ENCODE measurements at regions not wholly inside any gene's neighbourhood (a gene's known extent, or its start where the extent isn't known, plus 50 kb on each side); places are given as distances from the start of the nearest gene placed in this dataset.
"Not testable (repeated sequence)": the region's sequence is repeated elsewhere in the genome, so short reads cannot be mapped to it uniquely, and the experiment has no call there.

DNA sequence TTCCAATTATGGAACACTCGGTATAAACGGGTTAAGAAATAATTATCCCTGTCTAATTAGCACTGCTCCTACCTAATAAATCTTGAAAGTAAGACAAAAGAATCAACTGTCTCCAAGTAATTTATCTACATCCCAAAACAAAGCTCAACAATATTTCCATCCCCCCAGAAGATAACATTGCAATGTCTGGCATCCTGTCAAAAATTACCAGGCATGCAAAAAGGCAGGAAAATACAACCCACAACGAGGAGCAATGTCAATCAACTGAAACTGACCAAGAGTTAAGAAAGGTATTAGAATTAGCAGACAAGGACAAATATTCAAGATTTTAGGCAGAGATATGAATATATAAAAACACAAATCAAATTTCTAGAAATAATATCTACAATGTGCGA is 84.5 kb upstream of the SVIL start:
- H3K4me1 ChIP-seq = peaks cover 4% of the 10 kb centered on the region
- no peak for DNase-seq (ENCODE audit: low spot score in 2 of 2)
- H3K9me3 ChIP-seq = no peaks in the 10 kb centered on the region
- H3K4me3 ChIP-seq = no peak overlapping the region
- no peaks in the 10 kb centered on the region for H3K27me3 ChIP-seq (ENCODE audit: low read depth)
- no peaks in the 10 kb centered on the region for H3K36me3 ChIP-seq (replicated peaks)
- in situ Hi-C loops (cut with MboI; ENCODE audit: low sequenced_read_pairs) = no loop called here

DNA sequence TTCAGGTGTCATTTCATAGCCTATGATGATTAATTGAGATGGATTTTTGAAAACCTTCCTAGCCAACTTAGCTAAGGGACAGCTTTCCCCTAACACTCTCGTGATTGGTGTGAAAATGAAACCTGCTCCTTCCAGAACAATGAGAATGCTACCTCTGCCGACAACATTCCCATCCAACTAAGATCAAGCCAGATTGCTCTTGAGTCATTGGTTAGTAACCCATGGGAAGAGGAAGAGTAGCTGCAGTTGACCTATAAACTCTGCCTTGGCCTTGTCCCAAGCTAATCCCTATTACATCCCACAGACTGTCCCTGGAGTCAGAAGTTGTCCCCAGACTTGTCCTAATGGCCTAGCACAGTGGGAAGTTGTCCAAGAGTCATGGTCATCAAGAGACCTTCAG is 80.5 kb upstream of the SVIL start:
- DNase-seq (ENCODE audit: low spot score in 2 of 2) = no peak
- Histone ChIP-seq H3K36me3 (replicated peaks) (no peaks in the 10 kb centered on the region), H3K4me3 (no peak overlapping the region), H3K9me3 (no peaks in the 10 kb centered on the region), H3K27me3 (ENCODE audit: low read depth) (no peaks in the 10 kb centered on the region), H3K4me1 (peaks cover 17% of the 10 kb centered on the region)
- in situ Hi-C loops (cut with MboI; ENCODE audit: low sequenced_read_pairs) = no loop called here

DNA sequence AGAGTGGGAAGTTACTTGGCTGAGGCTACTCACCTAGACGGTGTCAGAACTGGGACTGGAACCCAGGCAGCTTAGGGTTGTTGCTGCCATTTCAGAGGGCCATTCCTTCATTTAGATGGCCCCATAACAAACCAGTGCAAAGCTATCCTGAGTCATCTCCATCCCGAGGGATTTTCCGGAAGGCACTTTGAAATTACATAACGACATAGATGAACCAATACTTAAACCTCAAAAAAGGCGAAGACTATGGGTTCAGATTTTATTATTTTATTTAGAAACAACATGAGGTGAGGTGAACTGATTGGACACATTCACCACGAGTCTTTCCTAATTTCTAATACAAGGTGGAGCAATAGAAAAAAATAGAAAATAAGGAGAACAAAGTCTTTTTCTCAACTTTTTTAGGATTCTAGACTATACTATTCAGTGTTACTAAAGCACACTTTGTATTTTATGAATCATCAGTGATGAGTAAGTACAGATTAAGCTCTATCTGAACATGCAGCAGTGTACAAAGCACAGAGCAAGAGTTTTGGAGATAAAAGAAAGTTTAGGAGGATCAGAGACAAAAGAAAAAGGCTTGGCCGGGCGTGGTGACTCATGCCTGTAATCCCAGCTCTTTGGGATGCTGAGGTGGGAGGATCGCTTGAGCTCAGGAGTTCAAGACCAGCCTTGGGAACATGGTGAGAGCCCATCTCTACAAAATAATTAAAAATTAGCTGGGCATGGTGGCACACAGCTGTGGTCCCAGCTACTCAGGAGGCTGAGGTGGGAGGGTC is 79.5 kb upstream of the SVIL start:
- DNase-seq (ENCODE audit: low spot score in 2 of 2) = peak; percentile 37 to 46
- Histone ChIP-seq H3K9me3 (no peaks in the 10 kb centered on the region), H3K4me3 (no peak overlapping the region), H3K36me3 (replicated peaks) (no peaks in the 10 kb centered on the region), H3K4me1 (peaks cover 20% of the 10 kb centered on the region), H3K27me3 (ENCODE audit: low read depth) (no peaks in the 10 kb centered on the region)
- in situ Hi-C loops (cut with MboI; ENCODE audit: low sequenced_read_pairs) = no loop called here

DNA sequence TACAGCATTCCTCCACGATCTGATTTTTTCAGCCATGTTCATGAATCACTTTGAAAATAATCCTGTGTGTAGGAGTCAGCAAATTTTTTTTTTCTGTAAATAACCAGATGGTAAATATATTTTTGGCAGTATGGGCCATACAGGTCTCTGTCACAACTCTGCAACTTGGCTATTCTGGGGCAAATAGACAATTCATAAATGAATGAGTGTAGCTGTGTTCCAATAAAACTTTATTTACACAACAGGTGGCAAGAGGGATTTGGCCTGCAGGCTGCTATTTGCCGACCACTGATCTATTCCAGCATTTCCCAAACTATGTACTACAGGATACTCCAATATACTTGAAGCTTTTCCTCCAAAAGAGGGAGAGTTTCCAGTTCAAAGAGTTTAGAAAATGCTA is 78.7 kb upstream of the SVIL start:
- H3K36me3 ChIP-seq (replicated peaks) = no peaks in the 10 kb centered on the region
- H3K4me3 ChIP-seq = no peak overlapping the region
- peaks cover 23% of the 10 kb centered on the region for H3K4me1 ChIP-seq
- in situ Hi-C loops (cut with MboI; ENCODE audit: low sequenced_read_pairs) = no loop called here
- H3K27me3 ChIP-seq (ENCODE audit: low read depth) = no peaks in the 10 kb centered on the region
- DNase-seq (ENCODE audit: low spot score in 2 of 2) = no peak
- no peaks in the 10 kb centered on the region for H3K9me3 ChIP-seq

DNA sequence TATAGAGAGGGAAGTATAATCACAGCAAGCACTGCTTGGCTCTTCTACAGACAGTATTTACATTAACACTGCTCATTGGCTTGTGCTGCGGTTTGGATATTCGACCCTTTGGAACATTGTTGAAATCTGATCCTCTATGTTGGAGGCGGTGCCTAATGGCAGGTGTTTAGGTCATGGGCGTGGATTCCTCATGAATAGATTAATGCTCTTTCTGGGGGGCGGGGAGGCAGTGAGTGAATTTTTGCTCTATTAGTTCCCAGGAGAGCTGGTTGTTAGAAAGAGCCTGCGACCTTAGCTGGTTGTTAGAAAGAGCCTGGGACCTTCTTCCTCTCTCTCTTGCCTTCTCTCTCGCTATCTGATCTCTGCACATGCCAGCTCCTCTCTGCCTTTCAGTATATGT is 77.3 kb upstream of the SVIL start:
- peak; percentile 49 to 61 for DNase-seq (ENCODE audit: low spot score in 2 of 2)
- Histone ChIP-seq H3K4me1 (peaks cover 23% of the 10 kb centered on the region), H3K36me3 (replicated peaks) (no peaks in the 10 kb centered on the region), H3K9me3 (no peaks in the 10 kb centered on the region), H3K27me3 (ENCODE audit: low read depth) (no peaks in the 10 kb centered on the region), H3K4me3 (no peak overlapping the region)
- in situ Hi-C loops (cut with MboI; ENCODE audit: low sequenced_read_pairs) = no loop called here

DNA sequence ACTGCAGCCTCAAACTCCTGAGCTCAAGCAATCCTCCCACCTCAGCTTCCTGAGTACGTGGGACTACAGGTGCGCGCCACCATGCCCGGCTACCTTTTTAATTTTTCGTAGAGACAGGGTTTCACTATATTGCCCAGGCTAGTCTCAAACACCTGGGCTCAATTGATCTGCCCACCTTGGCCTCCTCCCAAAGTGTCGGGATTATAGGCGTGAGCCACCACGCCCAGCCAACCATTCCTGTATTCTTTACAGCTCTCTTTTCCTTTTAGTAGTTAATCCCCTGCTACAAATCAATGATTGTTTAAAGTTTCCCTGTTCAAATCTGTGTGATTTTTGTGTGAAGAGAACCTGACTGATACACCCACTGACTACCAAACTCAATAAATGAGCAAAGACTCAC is 75.4 kb upstream of the SVIL start:
- peak; percentile 32 to 50 for DNase-seq (ENCODE audit: low spot score in 2 of 2)
- in situ Hi-C loops (cut with MboI; ENCODE audit: low sequenced_read_pairs) = no loop called here

DNA sequence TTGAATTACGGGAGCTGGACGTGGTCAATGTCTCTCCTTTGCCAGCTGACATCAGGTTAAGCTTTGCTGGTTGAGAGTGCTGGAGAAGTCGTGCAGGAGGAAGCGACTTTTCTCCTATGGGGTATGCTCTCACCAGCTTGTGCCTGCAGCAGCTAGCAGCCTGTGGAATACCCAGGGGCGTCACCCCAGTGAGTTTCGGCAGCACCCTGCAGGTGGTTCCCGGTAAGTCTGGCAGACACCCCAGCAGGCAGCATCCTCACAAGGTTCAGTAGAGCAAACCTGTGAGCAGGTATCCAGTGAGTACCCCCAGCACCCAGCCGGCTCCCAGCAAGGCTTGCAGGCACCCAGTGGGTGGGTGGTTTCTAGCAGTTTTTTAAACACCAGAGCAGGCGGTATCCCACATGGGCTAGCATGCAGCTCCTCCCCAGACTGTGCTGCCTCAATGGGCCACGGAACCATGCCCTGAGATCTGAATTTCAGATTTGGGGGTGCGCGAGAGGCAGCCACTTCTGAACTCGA is 74.8 kb upstream of the SVIL start:
- no peak for DNase-seq (ENCODE audit: low spot score in 2 of 2)
- Histone ChIP-seq H3K4me1 (peaks cover 23% of the 10 kb centered on the region), H3K4me3 (no peak overlapping the region), H3K27me3 (ENCODE audit: low read depth) (no peaks in the 10 kb centered on the region), H3K9me3 (no peaks in the 10 kb centered on the region), H3K36me3 (replicated peaks) (no peaks in the 10 kb centered on the region)
- in situ Hi-C loops (cut with MboI; ENCODE audit: low sequenced_read_pairs) = no loop called here

More for the DNA sequence above, 75.4 kb upstream of the SVIL start:
- H3K9me3 ChIP-seq = no peaks in the 10 kb centered on the region
- peaks cover 23% of the 10 kb centered on the region for H3K4me1 ChIP-seq
- H3K36me3 ChIP-seq (replicated peaks) = no peaks in the 10 kb centered on the region
- H3K4me3 ChIP-seq = no peak overlapping the region
- H3K27me3 ChIP-seq (ENCODE audit: low read depth) = no peaks in the 10 kb centered on the region

DNA sequence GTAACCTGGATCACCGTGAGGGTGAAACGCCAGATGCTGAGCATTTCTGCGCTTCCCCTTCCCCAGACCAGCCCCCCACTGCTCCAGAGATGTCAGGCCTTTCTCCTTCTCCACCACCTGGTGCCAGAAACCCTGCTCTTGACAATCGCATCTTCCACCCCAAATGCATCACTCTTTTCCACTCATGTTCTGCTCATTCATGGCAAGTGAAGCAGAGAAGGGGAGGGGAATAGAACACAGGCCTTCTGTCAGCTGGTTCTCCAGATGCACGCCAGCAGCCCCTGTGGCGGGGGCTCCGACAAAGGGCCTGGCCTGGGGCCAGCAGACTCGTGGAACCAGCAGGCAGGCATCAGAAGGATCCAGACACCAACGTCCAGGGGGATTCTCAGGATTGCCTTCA is 68.5 kb upstream of the SVIL start:
- no peaks in the 10 kb centered on the region for H3K36me3 ChIP-seq (replicated peaks)
- no peak overlapping the region for H3K4me3 ChIP-seq
- no peaks in the 10 kb centered on the region for H3K4me1 ChIP-seq
- no peaks in the 10 kb centered on the region for H3K27me3 ChIP-seq (ENCODE audit: low read depth)
- DNase-seq (ENCODE audit: low spot score in 2 of 2) = no peak
- H3K9me3 ChIP-seq = no peaks in the 10 kb centered on the region
- in situ Hi-C loops (cut with MboI; ENCODE audit: low sequenced_read_pairs) = no loop called here

DNA sequence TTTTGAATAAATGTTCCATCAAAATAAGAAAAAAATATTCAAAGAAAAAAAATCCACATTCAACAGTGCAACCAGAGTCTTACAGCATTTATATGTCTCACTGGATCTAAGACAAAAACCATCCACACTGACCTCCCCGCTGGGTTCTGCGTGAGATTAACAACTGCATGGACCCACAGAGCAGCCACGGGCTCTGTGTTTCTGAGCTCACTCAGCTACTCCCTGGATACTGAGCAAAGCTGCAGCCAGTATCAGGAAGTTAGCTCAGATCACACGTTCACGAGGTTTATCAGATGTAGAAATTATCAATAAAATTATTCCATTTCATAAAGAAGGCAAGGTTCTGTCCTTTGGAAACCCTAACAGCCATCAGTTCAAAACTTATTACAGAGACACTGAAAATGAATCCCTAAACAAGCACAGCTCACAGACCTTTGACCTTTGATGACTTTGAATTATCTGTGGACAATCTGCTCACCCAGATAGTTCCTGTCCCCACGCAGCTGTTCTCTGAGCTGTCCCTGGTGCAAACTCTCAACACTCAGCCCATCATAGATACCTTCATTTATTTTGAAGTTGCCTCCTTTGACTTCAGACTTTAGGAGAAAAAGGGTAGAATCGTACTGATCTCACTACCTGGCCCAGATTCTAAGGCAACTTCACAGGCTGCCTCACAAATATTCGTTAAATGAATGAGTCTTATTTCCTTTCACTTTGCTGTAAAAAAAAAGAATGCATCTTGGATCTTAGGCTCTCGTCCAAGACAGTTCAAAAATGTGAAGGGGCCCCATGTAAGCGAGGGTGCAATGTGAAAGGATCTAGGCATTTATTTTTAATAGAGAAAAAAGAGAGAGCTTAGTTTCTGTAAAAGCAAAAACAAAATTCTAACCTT is 67.7 kb upstream of the SVIL start:
- H3K9me3 ChIP-seq = no peaks in the 10 kb centered on the region
- in situ Hi-C loops (cut with MboI; ENCODE audit: low sequenced_read_pairs) = no loop called here
- H3K4me1 ChIP-seq = no peaks in the 10 kb centered on the region
- no peak overlapping the region for H3K4me3 ChIP-seq
- no peaks in the 10 kb centered on the region for H3K36me3 ChIP-seq (replicated peaks)
- no peak for DNase-seq (ENCODE audit: low spot score in 2 of 2)
- H3K27me3 ChIP-seq (ENCODE audit: low read depth) = no peaks in the 10 kb centered on the region

DNA sequence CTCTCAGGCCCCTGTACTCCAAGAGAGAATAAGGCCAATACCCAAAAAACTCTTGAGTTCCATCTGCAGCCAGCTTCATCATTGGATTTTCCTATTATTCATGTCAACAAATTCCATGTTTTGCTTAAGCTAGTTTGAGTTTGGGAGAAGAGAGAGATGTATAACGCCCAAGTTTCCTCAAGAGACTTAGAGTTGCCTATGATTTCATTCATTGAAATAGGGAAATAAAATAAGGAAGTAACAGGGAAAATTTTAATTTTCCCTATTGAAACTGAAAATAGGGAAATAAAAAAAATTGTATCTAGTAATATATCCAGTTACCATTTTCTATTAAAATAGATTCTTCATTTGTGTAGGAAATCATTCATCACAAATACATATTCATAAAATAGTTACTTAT is 66.5 kb upstream of the SVIL start:
- H3K27me3 ChIP-seq (ENCODE audit: low read depth) = no peaks in the 10 kb centered on the region
- DNase-seq (ENCODE audit: low spot score in 2 of 2) = no peak
- H3K36me3 ChIP-seq (replicated peaks) = no peaks in the 10 kb centered on the region
- no peaks in the 10 kb centered on the region for H3K9me3 ChIP-seq
- no peaks in the 10 kb centered on the region for H3K4me1 ChIP-seq
- in situ Hi-C loops (cut with MboI; ENCODE audit: low sequenced_read_pairs) = no loop called here
- H3K4me3 ChIP-seq = no peak overlapping the region

DNA sequence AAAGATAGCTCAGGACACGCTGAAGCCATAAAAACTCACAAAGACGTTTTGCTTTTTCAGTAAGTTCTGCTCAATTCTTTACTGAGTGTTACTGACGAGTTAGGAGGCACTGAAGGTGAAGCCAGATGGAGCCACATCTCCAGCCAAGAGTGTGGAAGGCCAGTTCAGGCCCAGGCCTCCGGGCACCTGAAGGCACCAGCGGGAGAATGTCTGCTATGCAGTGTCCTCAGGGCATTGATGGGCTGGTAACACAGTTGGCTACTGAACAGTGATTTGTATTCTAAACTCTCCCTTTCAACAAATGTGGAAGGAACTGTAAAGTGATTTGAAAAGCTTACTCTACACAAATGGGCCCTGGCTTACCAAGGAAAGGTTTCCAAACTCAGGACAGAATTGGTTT is 64.8 kb upstream of the SVIL start:
- Histone ChIP-seq H3K4me1 (no peaks in the 10 kb centered on the region), H3K9me3 (no peaks in the 10 kb centered on the region), H3K27me3 (ENCODE audit: low read depth) (no peaks in the 10 kb centered on the region), H3K36me3 (replicated peaks) (no peaks in the 10 kb centered on the region), H3K4me3 (no peak overlapping the region)
- in situ Hi-C loops (cut with MboI; ENCODE audit: low sequenced_read_pairs) = no loop called here
- DNase-seq (ENCODE audit: low spot score in 2 of 2) = no peak

DNA sequence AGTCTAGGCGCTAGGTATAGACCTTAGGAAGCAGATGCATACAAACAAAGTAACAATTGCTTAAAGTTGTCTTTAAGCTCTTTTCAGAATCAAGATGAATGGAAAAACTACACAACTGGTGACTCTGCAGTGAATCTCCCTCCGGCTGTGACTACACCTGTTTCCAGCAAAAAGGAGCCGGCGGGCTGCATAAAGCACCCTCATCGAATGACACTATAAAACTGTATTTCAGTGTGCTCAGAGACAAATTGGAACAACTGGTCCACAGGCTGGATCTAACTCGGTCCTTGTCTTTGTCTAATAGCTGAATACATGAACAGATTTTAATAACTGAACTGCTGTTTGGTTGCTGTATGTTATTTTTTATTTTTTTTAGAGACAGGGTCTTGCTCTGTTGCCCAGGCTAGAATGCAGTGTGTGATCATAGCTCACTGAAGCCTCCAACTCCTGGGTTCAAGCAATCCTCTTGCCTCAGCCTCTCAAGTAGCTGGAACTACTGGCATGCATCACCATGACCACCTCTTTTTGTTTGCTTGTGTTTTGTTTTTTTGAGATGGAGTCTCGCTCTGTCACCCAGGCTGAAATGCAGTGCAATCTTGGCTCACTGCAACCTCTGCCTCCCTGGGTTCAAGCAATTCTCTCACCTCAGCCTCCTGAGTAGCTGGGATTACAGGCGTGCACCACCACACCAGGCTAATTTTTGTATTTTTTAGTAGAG is 64.2 kb upstream of the SVIL start:
- DNase-seq (ENCODE audit: low spot score in 2 of 2) = no peak
- no peaks in the 10 kb centered on the region for H3K4me1 ChIP-seq
- H3K27me3 ChIP-seq (ENCODE audit: low read depth) = no peaks in the 10 kb centered on the region
- H3K9me3 ChIP-seq = no peaks in the 10 kb centered on the region
- no peaks in the 10 kb centered on the region for H3K36me3 ChIP-seq (replicated peaks)
- H3K4me3 ChIP-seq = no peak overlapping the region
- in situ Hi-C loops (cut with MboI; ENCODE audit: low sequenced_read_pairs) = no loop called here

DNA sequence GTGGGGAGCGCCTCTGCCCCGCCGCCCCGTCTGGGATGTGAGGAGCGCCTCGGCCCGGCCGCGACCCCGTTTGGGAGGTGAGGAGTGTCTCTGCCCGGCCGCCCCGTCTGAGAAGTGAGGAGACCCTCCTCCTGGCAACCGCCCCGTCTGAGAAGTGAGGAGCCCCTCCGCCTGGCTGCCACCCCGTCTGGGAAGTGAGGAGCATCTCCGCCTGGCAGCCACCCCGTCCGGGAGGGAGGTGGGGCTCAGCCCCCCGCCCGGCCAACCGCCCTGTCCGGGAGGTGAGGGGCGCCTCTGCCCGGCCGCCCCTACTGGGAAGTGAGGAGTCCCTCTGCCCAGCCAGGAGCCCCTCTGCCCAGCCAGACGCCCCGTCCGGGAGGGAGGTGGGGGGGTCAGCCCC is 61.8 kb upstream of the SVIL start:
- H3K36me3 ChIP-seq (replicated peaks); in situ Hi-C loops (cut with MboI; ENCODE audit: low sequenced_read_pairs); DNase-seq (ENCODE audit: low spot score in 2 of 2); H3K9me3 ChIP-seq; H3K4me3 ChIP-seq; H3K27me3 ChIP-seq (ENCODE audit: low read depth); H3K4me1 ChIP-seq: not testable (repeated sequence)

DNA sequence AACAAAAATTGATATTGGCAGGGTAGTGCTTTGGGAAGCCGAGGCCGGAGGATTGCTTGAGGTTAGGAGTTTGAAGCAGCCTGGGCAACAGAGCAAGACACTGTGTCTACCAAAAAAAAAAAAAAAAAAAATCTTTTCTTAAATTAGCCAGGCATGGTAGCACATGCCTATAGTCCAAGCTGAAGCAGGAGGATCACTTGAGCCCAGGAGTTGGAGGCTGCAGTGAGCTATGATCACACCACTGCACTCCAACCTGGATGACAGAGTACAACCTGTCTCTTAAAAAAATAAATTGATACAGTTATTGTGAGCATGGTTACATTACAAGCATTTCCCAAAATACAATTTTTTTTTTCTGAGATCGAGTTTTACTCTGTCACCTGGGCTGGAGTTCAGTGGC is 59.4 kb upstream of the SVIL start:
- no peaks in the 10 kb centered on the region for H3K9me3 ChIP-seq
- DNase-seq (ENCODE audit: low spot score in 2 of 2) = no peak
- H3K36me3 ChIP-seq (replicated peaks) = no peaks in the 10 kb centered on the region; the same call in 1 of the 2 replicates
- H3K27me3 ChIP-seq (ENCODE audit: low read depth) = no peaks in the 10 kb centered on the region
- H3K4me3 ChIP-seq = no peak overlapping the region
- no peaks in the 10 kb centered on the region for H3K4me1 ChIP-seq
- in situ Hi-C loops (cut with MboI; ENCODE audit: low sequenced_read_pairs) = no loop called here

All from HAP-1 (cell line).